ENCODE measurements at regions not wholly inside any gene's neighbourhood (a gene's known extent, or its start where the extent isn't known, plus 50 kb on each side); places are given as distances from the start of the nearest gene placed in this dataset.
"Not testable (repeated sequence)": the region's sequence is repeated elsewhere in the genome, so short reads cannot be mapped to it uniquely, and the experiment has no call there.

- H3K9me3 Mint-ChIP-seq (ENCODE audit: insufficient read depth); H3K4me3 Mint-ChIP-seq; H3K27me3 Mint-ChIP-seq; DNase-seq; H3K4me2 ChIP-seq (replicated peaks; ENCODE audit: low read depth, low read length, poor library complexity, severe bottlenecking); H3K4me3 ChIP-seq (ENCODE audit: control extremely low read depth in 1 of 5, extremely low read depth in 1 of 5, insufficient read depth in 1 of 5, low read depth in 2 of 5, low read length in 4 of 5); H3K4me1 ChIP-seq (ENCODE audit: control insufficient read depth in 2 of 2, insufficient read depth in 2 of 2, low read length in 2 of 2); ATAC-seq (ENCODE audit: low read depth); CTCF ChIA-PET; intact Hi-C loops (cut with micrococcal nuclease); H2AFZ ChIP-seq (ENCODE audit: insufficient read depth, low read depth, low read length, poor library complexity, severe bottlenecking); H3K9ac ChIP-seq (ENCODE audit: low read length); H3K36me3 ChIP-seq (replicated peaks in 1 of 2; ENCODE audit: control extremely low read depth in 1 of 2, control insufficient read depth in 1 of 2, extremely low read depth in 1 of 2, insufficient read depth in 2 of 2, low read length in 1 of 2); H4K20me1 ChIP-seq (ENCODE audit: control insufficient read depth, insufficient read depth, low read length, poor library complexity, severe bottlenecking); H3K27me3 ChIP-seq (replicated peaks in 1 of 4; ENCODE audit: control extremely low read depth in 1 of 4, control insufficient read depth in 3 of 4, insufficient read depth in 4 of 4, low read length in 3 of 4); H3K79me2 ChIP-seq (ENCODE audit: control insufficient read depth, insufficient read depth, low read length); H3K27ac Mint-ChIP-seq; POLR2A ChIA-PET; H3K27ac ChIP-seq (ENCODE audit: low read length in 2 of 2); H3K4me1 Mint-ChIP-seq; H3K9me3 ChIP-seq (ENCODE audit: control extremely low read depth in 1 of 3, control insufficient read depth in 2 of 3, insufficient read depth in 1 of 3, low read length in 2 of 3): not testable (repeated sequence)
- no CpG with 5 or more reads among the region's 67 CpGs for WGBS (ENCODE audit: insufficient coverage)
Measured at GRCh38 chr21:8399866-8400265, 2121.5 kb upstream of the TPTE start.

GRCh38 chr21:8401799-8402198 is 2119.6 kb upstream of the TPTE start:
- CTCF ChIA-PET; H4K20me1 ChIP-seq (ENCODE audit: control insufficient read depth, insufficient read depth, low read length, poor library complexity, severe bottlenecking); H3K27me3 Mint-ChIP-seq; H3K4me1 ChIP-seq (ENCODE audit: control insufficient read depth in 2 of 2, insufficient read depth in 2 of 2, low read length in 2 of 2); H3K9ac ChIP-seq (ENCODE audit: low read length); H3K9me3 Mint-ChIP-seq (ENCODE audit: insufficient read depth); H3K36me3 ChIP-seq (replicated peaks in 1 of 2; ENCODE audit: control extremely low read depth in 1 of 2, control insufficient read depth in 1 of 2, extremely low read depth in 1 of 2, insufficient read depth in 2 of 2, low read length in 1 of 2); ATAC-seq (ENCODE audit: low read depth); H3K4me1 Mint-ChIP-seq; H3K4me2 ChIP-seq (replicated peaks; ENCODE audit: low read depth, low read length, poor library complexity, severe bottlenecking); H3K27me3 ChIP-seq (replicated peaks in 1 of 4; ENCODE audit: control extremely low read depth in 1 of 4, control insufficient read depth in 3 of 4, insufficient read depth in 4 of 4, low read length in 3 of 4); H3K79me2 ChIP-seq (ENCODE audit: control insufficient read depth, insufficient read depth, low read length); POLR2A ChIA-PET; H3K9me3 ChIP-seq (ENCODE audit: control extremely low read depth in 1 of 3, control insufficient read depth in 2 of 3, insufficient read depth in 1 of 3, low read length in 2 of 3); H3K4me3 ChIP-seq (ENCODE audit: control extremely low read depth in 1 of 5, extremely low read depth in 1 of 5, insufficient read depth in 1 of 5, low read depth in 2 of 5, low read length in 4 of 5); DNase-seq; H3K4me3 Mint-ChIP-seq; intact Hi-C loops (cut with micrococcal nuclease); H2AFZ ChIP-seq (ENCODE audit: insufficient read depth, low read depth, low read length, poor library complexity, severe bottlenecking); H3K27ac ChIP-seq (ENCODE audit: low read length in 2 of 2); H3K27ac Mint-ChIP-seq: not testable (repeated sequence)
- no CpG with 5 or more reads among the region's 66 CpGs for WGBS (ENCODE audit: insufficient coverage)

- H3K9me3 ChIP-seq (ENCODE audit: control extremely low read depth in 1 of 3, control insufficient read depth in 2 of 3, insufficient read depth in 1 of 3, low read length in 2 of 3); CTCF ChIA-PET; H3K9me3 Mint-ChIP-seq (ENCODE audit: insufficient read depth); ATAC-seq (ENCODE audit: low read depth); H3K4me3 ChIP-seq (ENCODE audit: control extremely low read depth in 1 of 5, extremely low read depth in 1 of 5, insufficient read depth in 1 of 5, low read depth in 2 of 5, low read length in 4 of 5); DNase-seq; POLR2A ChIA-PET; H3K4me1 Mint-ChIP-seq; H3K27ac ChIP-seq (ENCODE audit: low read length in 2 of 2); H3K9ac ChIP-seq (ENCODE audit: low read length); intact Hi-C loops (cut with micrococcal nuclease); H3K4me2 ChIP-seq (replicated peaks; ENCODE audit: low read depth, low read length, poor library complexity, severe bottlenecking); H3K27me3 ChIP-seq (replicated peaks in 1 of 4; ENCODE audit: control extremely low read depth in 1 of 4, control insufficient read depth in 3 of 4, insufficient read depth in 4 of 4, low read length in 3 of 4); H3K4me3 Mint-ChIP-seq; H3K27me3 Mint-ChIP-seq; H3K79me2 ChIP-seq (ENCODE audit: control insufficient read depth, insufficient read depth, low read length); H2AFZ ChIP-seq (ENCODE audit: insufficient read depth, low read depth, low read length, poor library complexity, severe bottlenecking); H3K4me1 ChIP-seq (ENCODE audit: control insufficient read depth in 2 of 2, insufficient read depth in 2 of 2, low read length in 2 of 2); H3K27ac Mint-ChIP-seq; H4K20me1 ChIP-seq (ENCODE audit: control insufficient read depth, insufficient read depth, low read length, poor library complexity, severe bottlenecking); H3K36me3 ChIP-seq (replicated peaks in 1 of 2; ENCODE audit: control extremely low read depth in 1 of 2, control insufficient read depth in 1 of 2, extremely low read depth in 1 of 2, insufficient read depth in 2 of 2, low read length in 1 of 2): not testable (repeated sequence)
- WGBS (ENCODE audit: insufficient coverage) = no CpG with 5 or more reads among the region's 15 CpGs
Measured at GRCh38 chr21:8406331-8406730, 2115.1 kb upstream of the TPTE start.

DNA sequence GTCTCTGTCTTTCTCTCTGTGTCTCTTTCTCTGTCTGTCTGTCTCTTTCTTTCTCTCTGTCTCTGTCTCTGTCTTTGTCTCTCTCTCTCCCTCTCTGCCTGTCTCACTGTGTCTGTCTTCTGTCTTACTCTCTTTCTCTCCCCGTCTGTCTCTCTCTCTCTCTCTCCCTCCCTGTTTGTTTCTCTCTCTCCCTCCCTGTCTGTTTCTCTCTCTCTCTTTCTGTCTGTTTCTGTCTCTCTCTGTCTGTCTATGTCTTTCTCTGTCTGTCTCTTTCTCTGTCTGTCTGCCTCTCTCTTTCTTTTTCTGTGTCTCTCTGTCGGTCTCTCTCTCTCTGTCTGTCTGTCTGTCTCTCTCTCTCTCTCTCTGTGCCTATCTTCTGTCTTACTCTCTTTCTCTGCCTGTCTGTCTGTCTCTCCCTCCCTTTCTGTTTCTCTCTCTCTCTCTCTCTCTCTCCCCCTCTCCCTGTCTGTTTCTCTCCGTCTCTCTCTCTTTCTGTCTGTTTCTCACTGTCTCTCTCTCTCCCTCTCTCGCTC is 2110.2 kb upstream of the TPTE start:
- H3K27ac Mint-ChIP-seq; H3K27ac ChIP-seq (ENCODE audit: low read length in 2 of 2); H2AFZ ChIP-seq (ENCODE audit: insufficient read depth, low read depth, low read length, poor library complexity, severe bottlenecking); H3K4me1 ChIP-seq (ENCODE audit: control insufficient read depth in 2 of 2, insufficient read depth in 2 of 2, low read length in 2 of 2); intact Hi-C loops (cut with micrococcal nuclease); CTCF ChIA-PET; H3K9ac ChIP-seq (ENCODE audit: low read length); H3K4me3 Mint-ChIP-seq; DNase-seq; H3K27me3 Mint-ChIP-seq; H3K36me3 ChIP-seq (replicated peaks in 1 of 2; ENCODE audit: control extremely low read depth in 1 of 2, control insufficient read depth in 1 of 2, extremely low read depth in 1 of 2, insufficient read depth in 2 of 2, low read length in 1 of 2); H3K9me3 Mint-ChIP-seq (ENCODE audit: insufficient read depth); H3K4me3 ChIP-seq (ENCODE audit: control extremely low read depth in 1 of 5, extremely low read depth in 1 of 5, insufficient read depth in 1 of 5, low read depth in 2 of 5, low read length in 4 of 5); H3K9me3 ChIP-seq (ENCODE audit: control extremely low read depth in 1 of 3, control insufficient read depth in 2 of 3, insufficient read depth in 1 of 3, low read length in 2 of 3); H3K79me2 ChIP-seq (ENCODE audit: control insufficient read depth, insufficient read depth, low read length); H4K20me1 ChIP-seq (ENCODE audit: control insufficient read depth, insufficient read depth, low read length, poor library complexity, severe bottlenecking); H3K4me1 Mint-ChIP-seq; POLR2A ChIA-PET; H3K27me3 ChIP-seq (replicated peaks in 1 of 4; ENCODE audit: control extremely low read depth in 1 of 4, control insufficient read depth in 3 of 4, insufficient read depth in 4 of 4, low read length in 3 of 4); H3K4me2 ChIP-seq (replicated peaks; ENCODE audit: low read depth, low read length, poor library complexity, severe bottlenecking); ATAC-seq (ENCODE audit: low read depth): not testable (repeated sequence)
- WGBS (ENCODE audit: insufficient coverage) = no CpG with 5 or more reads among the region's 4 CpGs
